NOMO-1 treated with DMSO at 0.1 percent for 48 hours (cell line): ENCODE measurements at regions not wholly inside any gene's neighbourhood (a gene's known extent, or its start where the extent isn't known, plus 50 kb on each side); places are given as distances from the start of the nearest gene placed in this dataset.
"Not testable (repeated sequence)": the region's sequence is repeated elsewhere in the genome, so short reads cannot be mapped to it uniquely, and the experiment has no call there.

Experiments
- DNase-seq: peaks from one replicate; lab custom pipeline; 2025; ENCODE audit not compliant: unreplicated experiment; lab: John Stamatoyannopoulos, UW

DNA sequence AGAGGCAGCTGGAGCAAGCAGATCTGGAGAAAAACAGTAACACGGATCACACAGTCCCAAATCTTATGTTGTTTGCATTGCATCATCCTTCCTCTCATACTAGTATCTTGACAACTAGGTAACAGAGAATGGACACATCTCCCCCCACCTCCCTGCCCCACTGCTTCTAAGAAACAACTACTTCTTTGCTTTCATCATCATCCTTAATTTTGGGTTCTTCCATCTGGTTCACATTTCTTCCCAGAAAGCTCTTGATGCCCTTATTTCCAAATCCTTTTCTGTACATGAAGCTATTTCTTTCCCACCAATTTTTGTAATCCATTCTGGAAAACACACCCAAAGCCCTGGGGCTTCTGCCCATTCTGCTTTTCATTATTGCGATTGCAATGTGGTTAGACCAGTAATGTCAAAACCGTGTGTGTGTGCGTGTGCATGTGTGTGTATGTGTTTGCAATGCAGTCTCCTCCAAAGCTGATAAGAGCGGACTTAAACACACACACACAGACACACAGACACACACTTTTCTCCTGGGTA, 254.7 kb upstream of the SLC30A5 start:
- DNase-seq = no peak

DNA sequence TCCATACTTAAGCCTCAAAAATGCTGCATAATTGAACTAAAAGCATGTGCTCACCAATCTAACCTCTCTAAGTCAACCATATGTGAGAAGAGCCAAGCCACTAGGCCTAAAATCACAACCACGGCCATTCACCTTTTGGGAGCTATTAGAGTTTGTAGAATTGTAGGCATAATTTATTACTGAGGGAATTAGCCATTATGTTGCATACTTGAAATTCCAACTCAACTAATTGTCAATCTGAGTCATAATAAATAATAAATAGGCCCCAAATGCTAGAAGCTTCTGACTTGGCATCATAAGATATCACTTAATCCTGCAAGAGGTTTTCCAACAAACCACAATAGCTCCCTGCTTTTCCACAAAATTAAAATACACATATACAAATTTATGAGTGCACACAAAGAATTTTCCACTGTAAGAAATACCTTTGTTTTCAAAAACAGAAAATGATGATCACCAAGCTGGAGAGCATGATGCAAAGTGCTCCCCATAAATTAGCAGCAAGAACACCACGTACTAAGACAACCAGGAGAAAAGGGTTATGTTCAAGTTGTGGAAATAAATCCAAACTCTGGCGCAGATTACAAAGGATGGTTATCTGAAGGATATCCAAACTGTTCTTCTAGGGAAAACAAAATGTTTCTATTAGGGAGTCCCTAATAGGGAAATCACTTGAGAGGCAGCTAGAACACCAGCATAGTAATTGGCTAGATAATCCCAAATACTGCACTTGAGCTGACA, 250.0 kb upstream of the SLC30A5 start:
- no peak for DNase-seq

DNA sequence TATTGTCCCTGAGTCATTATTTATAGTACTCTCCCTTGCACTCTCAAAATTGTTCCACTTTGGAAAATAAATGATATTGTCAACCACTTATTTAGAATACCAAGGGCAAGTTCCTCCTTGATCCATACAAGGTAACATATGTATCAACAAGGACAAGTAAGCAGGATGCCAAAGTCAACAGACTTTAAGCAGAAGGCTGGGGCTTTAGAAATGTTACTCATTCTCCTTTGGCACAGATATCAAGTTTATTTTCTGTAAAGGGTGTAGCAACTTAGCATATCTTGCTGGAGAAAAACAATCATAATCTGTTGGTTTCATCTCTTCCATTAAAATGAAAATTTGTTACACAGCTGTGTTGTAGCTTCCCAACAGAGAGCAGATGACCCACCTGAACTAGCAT, 248.7 kb upstream of the SLC30A5 start:
- DNase-seq = no peak

DNA sequence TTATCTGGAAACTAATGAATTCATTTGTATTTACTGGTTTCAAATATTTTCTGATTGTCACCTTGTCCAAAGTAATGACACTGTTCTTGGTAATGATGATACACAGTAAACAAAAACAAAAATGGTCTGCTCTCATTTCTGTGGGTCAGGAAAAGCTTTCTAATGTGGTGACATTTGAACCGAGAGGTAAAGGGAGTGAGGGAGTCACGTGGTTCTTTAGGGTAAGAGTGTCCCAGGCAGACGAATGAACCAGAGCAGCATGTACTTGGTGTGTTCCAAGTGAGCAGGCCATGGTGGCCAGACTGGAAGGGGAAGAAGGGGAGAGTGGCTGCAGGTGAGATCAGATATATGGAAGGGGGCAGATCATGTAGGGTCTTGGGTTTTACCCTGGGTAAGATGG, 247.0 kb upstream of the SLC30A5 start:
- no peak for DNase-seq

DNA sequence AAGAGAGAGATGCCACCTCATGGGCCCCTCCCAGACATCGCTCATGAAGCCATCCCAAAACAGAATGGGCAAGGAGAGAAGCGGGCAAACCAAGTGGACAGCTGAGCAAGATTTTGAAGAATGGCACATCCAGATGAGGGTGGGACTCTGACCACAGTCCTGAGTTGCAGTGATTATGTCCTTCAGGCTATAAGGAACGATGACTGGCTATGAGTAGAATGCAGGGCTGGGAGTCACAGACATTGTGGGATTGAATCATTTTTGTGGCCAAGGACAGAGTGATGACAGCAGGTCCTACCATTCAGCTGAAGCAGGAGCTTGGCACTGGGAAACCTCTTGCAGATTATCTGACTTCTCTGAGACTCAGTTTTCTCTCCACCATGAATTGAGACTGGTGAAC, 245.7 kb upstream of the SLC30A5 start:
- no peak for DNase-seq

DNA sequence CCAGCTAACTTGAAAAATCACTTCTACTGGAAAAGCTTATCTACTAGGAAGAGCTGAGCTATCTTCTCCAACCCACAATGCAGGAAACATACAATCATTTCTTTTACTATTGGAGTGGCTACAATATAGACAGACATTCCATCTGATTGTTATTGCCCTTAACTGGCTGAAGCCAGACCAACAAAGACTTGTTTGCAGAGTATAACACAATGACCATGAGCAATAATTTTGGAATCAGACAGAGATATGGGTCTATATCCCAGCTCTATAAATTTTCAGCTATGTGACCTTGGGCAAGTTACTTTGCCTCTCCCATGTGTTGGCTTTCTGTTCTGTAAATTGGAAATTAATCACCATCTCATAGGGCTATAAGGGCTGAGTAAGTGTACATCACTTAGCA, 244.7 kb upstream of the SLC30A5 start:
- no peak for DNase-seq

DNA sequence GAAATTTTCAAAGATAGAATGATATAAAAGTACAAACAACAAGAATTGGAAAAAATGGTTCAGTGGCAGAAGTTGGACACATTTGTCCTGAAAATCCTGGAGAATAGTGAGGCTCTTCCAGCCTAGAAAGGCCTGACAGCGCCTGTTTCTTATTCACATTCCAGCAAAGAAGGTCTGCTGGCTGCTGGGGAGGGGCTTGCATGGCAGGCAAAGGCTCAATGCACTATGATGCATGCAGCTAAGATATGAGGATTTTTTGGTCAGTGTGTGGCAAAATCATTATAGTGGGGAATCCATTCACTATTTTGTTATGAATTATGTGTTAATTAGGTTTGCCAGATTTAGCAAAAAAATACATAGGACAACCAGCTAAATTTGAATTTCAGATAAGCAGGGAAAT, 243.9 kb upstream of the SLC30A5 start:
- DNase-seq = no peak

DNA sequence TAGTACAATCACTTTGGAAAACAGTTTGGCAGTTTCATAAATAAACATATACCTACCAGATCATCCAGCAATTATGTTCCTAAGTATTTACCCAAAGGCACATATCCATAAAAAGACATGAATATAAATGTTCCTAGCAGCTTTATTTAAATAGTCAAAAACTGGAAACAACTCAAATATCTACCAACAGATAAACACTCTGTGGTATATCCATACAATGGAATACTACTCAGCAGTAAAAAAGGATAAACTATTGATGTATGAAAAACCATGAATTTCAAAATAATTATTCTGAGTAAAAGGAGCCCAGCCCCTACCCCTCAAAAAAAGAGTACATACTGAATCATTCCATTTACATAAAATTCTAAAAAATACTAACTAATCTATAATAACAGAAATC, 232.7 kb upstream of the SLC30A5 start:
- DNase-seq = no peak

DNA sequence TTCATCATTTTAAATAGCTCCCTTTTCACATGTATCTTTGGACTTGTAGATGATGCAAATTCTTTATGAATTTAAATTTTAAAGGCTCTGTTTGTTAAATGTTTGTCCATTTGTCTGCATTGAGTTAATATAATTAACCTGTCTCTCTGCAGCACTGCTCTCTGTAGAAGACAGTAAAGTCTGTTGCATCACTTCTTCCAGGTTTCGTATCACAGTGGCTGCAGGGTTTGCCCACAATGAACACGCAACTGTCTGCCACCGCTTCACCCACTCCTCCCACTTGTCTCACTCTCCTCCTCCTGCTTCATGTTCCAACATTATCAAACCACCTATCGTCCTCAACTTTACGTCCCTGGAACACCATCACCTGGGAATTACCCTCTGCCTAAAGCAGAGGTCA, 231.3 kb upstream of the SLC30A5 start:
- no peak for DNase-seq

DNA sequence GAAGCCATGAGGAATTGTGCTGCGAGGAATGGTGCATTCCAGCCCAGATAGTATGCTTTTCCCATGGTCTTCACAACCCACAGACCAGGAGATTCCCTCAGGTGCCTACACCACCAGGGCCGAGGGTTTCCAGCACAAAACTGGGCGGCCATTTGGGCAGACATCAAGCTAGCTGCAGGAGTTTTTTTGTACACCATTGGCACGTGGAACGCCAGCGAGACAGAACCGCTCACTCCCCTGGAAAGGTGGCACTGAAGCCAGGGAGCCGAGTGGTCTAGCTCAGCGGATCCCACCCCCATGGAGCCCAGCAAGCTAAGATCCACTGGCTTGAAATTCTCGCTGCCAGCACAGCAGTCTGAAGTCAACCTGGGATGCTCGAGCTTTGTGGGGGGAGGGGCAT, 228.6 kb upstream of the SLC30A5 start:
- DNase-seq = not testable (repeated sequence)

DNA sequence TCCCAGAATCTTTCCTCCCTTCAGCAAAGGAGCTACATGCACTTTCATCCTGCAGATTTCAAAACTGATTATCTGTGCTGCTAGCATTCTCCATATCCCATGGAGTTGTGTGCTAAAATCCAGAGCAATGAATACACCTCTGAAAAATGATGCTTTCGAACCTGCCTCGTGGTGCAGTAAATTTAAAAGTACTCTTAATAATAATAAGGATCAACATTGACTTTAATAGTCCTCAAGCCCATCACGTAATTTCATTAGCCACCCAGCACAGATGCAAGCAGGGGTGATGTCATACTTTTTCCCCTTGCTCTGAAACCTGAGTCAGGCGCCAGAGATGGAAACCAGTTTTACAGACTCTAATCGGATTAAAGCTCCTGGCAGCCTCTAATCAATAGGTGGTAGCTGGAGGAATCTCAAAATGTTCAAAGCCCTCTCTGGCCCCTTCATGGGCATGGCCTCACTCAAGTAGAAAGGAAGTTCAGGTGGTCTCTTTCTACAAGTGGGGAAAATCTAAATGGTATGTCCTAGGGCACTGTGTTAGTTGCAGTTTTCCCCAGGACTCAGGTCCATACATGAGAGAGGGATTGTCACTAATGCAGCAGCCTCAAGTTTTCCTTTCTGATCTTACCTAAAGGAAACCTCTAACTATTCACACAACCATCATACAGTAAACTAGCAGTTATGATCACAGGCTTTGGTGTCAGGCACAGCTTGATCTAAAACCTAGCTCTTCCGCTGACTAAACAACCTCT, 221.6 kb upstream of the SLC30A5 start:
- no peak for DNase-seq

DNA sequence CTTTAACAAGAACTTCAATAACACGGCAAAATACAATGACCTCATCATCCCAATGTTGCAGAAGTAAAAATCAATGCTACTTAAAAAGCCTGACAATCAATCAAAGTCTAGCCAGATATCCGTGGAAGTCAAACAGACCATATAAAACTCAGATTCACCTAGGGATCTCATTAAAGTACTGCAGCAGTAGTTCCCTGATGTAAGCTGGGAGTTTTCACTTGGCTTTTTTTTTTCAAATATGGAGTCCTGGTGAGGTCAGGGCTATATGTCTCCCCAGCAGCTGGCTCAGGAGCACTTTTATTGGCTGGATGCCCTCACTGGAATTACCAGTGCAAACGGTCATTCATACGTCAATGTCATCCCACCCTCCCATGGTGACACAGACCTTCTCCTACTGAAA, 220.6 kb upstream of the SLC30A5 start:
- no peak for DNase-seq

DNA sequence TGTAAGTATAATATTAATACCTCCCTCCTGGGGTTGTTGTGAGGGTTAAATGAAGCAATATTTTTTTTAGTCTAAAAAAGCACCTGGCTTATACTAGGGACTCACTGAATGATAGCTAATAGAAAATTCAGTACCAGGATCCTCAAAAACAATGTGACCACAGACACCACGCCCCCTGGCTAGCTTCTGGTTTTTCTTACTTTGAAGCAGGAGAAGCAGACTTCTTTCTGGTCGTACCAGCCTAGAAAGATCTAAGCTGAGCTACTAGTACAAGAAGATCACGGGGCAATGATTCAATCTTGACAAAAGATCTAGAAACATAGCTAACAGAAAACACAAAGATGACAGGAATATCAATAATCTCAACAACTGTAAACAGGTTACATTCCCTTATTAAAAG, 218.5 kb upstream of the SLC30A5 start:
- no peak for DNase-seq

DNA sequence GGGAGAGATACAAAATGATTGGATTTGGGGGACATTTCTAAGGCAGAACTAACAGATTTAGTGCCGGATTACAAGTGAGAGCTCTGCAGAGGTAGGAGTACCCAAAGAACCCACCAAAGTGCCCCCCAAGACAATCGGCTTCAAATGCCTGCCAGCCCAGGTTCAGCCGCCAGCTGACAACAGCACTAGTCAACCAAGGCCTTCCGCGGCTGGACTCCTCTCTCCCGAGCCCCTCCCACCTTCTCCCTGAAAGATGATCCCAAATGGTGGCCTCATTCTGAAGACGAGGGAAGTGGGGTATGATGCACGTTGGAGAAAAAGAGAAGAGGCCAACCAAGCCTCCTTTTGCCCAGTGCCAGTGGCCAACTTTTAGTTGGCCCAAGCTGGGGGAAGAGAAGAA, 210.4 kb upstream of the SLC30A5 start:
- no peak for DNase-seq

DNA sequence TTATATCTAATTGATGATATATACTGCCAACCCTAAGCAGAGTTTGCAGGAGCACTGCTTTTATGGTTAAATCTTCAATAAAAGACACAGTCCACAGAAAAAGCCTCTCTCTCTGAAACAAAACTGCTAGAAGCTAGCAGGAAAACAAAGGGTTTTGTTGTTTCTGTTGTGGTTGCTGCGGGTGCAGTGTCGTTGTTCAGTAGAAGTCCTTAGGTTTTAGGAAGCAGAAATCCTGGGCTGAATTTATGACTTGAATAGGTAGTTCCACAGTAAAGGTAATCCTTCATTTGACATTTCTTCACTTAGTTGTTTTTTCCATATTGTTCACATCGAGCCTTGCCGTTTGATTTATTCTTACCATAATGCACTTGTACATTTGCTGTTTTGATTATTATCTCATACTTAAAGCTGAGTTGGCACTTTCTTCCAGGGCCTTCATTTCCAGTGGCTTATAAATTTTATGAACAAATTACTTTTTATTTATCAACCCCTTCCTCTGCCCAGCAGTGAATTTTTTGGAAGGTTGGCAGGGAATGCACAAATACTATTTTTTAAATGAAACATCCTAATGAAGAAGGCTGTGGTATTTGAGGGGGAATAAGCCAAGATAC, 209.6 kb upstream of the SLC30A5 start:
- no peak for DNase-seq

DNA sequence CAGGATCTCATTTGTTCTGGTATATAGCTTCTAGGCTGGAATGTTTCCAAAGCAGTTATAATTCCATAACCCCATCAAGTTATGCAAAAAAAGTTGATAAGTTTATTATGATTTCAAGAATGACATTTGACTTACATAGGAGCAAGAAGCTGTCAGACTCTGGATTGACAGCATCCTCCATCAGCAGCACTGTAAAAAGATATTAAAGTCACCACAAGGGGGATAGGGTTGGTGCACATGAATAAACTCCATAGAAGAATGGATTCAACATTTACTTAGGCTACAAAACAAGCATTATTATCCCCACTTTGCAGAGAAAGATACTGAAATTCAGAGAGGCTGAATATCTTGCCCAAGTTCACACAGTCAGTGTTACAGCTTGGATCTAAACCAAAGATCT, 208.9 kb upstream of the SLC30A5 start:
- DNase-seq = no peak

DNA sequence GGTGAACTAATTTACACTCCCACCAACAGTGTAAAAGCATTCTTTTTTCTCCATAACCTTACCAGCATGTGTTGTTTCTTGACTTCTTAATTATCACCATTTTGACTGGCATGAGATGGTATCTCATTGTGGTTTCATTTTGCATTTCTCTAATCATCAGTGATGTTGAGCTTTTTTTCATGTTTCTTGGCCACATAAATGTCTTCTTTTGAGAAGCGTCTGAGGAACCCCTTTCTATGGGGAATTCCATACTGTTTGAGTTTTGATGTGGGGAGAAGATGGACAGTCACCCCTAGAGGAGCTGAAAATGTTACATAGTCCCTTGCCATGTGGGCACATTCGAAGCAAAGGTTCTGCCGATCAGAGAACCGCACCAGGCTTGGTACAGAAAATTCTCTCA, 207.0 kb upstream of the SLC30A5 start:
- no peak for DNase-seq

DNA sequence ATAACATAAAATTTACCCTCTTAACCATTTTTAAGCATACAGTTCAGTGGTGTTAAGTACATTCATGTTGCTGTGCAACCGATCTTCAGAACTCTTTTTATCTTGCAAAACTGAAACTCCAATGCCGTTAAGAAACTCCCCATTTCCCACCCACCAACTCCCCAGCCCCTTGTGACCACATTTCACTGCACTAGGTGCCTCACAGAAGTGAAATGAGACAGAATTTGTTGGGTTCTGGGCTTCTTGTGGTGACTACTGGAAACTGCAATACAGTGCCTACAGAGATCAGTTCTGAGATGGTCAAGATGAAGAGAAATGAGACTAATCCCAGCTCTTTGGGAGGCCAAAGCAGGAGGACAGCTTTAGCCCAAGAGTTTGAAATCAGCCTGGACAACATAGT, 202.1 kb upstream of the SLC30A5 start:
- no peak for DNase-seq

DNA sequence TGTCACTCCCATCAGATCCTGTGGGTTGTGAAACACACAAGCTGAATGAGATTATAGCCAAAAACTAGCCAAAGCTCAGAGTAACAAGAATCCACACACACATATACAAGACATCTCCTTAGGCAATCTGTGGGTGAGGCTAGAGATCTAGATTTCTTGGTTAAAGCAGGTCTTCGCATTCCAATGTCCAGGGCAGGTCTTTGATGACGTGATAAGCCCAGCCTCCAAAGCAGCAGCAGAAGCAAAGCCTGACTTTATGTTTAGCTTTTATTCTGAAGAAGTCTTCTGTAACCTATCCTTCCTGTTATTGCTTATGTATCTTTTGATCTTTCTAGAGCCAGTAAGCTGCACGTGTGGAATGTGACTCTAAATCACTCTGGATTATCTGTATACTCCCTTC, 199.1 kb upstream of the SLC30A5 start:
- no peak for DNase-seq

DNA sequence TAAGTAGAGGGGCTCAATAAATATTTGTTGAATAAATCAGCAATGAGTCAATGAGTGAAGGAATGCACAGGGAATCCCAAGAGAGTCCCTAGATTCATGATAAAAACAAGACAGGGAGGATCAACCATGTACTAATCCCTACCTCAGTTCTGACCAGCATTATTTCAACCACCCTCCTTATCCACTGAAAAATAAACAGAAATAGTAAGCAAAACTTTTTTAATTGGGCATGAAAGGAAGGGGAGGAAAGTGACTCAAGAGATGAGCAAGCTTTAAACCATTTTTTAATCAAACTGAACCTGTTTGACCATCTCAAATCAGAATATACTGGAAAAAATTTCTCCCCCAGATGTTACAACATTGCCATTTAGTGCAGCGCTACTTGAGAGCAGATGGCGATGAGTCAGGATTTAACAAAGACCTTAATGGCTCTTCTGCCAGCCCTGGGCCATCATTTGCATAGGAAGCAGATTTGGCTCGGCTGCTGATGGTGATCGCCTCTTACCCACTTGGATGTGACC, 194.8 kb upstream of the SLC30A5 start:
- no peak for DNase-seq

DNA sequence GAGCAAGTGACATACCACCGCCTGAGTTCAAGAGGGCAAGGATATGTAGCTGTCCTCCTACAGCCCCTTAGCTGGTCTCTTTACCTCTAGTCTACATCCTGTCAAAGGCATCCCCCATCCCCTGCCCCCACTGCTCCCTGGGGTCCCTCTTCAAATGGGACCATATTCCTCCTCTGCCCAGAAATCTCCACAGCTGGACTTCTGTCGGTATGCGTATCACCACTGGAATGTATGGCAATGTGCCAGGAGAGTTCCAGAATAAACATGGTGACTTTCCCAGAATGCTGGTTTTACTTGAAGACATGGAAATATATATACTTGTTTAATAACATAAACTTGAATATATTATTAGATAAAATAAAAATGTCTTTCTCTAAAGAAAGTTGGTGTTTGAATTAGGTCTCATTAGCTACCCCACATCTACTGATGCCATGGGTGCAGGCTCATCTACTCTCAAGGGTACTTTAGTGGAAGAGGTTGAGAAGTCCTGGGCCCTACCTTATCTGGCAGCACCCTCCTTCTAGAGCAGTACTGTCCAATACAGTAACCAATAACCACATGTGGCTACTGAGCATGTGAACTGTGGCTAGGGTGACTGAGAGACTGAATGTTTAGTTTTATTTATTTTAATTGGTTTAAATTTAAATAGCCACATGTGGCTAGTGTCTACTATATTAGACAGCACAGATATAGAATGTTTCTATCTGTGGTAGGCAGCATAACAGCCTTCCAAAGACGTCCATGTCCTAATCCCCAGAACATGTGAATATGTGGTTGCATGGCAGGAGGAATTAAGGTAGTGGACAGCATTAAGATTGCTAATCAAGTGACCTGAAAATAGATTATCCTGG, 181.7 kb upstream of the SLC30A5 start:
- no peak for DNase-seq
